ENCODE measurements at regions not wholly inside any gene's neighbourhood (a gene's known extent, or its start where the extent isn't known, plus 50 kb on each side); places are given as distances from the start of the nearest gene placed in this dataset.

DNA sequence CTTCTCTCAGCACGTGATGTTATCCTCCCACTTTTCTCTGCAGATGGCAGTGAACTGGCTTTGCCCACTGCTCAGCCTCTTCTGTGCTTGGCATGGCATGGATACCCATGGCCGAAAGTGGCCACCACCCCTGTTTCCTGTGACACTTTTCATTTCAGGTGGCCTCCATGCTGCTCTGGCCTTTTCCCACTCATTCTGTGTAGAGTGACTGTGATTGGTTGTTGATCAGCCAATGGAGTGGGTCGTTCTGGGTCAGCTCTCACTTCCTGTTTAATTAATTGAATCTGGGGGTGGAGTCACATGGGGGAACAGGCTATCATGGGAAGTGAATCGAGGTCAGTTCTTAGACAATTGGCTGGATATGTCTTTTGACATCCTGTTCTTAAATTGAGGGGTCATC, 350.1 kb upstream of the EEF2KMT start:
- DNase-seq, result no peak

DNA sequence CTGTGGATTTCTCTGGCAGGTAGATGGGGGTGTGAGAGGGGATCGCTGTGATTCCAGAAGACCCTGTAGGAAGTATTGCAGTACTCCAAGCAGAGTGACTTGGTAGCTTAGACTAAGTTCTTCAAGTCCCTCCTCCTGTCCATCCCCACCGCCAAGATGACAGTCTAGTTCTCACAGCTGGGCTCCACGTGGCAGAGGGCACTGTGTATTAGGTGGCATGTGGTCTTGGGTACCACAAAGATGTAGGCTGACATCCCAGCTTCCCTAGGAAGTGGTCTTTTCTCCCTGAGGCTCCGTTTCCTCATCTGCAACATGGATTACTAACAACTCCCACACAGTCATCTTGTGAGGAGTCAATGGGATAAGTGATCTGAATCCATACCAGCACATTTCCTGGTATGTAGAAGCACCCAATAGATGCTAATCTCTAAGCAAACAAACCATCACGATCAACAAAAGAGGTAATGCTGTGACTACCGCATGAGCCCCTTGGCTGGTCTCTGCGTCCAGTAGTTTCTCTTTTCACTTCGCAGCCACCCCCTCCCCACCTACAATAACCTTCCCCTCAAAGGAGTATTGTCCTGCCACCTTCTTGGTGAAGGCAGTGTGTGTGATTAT, 349.1 kb upstream of the EEF2KMT start:
- DNase-seq, result no peak

DNA sequence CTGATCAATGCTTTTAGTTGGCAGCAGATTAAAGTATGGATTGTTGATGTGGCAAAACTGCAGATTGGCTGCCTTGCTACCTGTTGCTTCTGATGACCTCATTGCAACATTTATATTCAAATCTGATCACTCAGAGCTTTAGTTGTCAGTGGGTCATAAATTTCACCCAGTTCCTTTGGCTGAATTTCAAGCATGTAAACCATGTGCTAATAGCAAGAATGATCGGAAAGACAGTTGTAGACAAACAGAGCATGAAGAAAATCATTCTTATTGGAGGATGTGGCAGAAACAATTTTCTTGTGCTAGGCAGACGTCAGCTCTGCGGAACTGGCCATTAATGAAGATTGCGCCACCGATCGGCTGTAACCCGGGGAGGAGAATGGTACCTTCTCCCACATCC, 346.6 kb upstream of the EEF2KMT start:
- DNase-seq, result no peak

DNA sequence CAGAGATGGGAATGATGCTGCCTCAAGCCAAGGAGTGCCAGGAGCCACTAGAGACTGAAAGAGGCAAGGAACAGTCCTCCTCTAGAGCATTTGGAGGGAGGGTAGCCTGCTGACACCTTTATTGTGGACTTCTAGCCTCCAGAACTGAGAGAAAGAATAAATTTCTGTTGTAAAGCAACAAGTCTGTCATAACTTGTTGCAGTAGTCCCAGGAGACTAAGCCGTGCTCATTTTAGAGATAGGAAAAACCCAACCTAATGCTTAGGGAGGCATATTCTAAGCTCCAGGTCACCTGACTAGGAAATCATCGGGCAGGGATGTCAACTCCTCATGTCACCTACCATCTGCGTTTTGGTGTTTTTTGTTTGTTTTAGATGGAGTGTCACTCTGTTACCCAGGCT, 345.4 kb upstream of the EEF2KMT start:
- no peak for DNase-seq

DNA sequence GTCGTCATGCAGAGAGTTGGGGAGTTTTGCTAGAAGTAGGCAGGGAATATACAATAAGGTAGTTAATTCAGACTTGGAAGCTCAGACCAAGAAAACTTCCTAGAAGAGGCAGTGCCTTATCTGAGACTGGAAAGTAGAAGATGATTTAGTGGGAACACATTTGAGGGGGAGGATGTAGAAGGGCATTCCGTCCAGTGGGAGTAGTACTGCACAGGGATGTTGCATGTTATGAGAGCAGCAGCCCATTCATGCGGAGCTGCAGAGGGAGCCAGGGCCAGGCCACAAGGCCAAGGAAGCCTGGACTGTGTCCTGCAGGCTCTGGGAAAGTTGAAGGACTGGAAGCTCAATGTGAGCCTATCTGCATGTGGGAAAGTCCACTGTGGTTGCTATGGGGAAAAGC, 344.5 kb upstream of the EEF2KMT start:
- DNase-seq, result no peak

DNA sequence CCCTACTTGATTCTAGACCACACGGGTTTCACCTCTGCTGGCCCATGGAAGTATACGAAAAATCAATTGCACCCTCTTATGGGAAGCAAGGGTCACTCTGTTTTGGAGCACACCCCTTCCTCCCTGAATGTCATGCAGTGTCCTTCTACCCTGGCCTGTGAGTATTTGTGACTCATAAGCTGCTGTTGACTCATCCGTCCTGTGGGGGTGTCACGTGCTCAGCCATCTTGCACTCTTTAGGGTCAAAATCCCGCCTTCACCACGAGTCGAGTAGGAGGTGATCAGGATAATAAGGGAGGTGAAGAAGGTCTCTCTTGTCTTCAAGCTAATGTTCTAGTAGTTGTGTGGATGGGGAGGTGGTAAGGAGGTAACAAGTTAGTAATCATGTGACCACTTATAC, 341.0 kb upstream of the EEF2KMT start:
- DNase-seq, result no peak

DNA sequence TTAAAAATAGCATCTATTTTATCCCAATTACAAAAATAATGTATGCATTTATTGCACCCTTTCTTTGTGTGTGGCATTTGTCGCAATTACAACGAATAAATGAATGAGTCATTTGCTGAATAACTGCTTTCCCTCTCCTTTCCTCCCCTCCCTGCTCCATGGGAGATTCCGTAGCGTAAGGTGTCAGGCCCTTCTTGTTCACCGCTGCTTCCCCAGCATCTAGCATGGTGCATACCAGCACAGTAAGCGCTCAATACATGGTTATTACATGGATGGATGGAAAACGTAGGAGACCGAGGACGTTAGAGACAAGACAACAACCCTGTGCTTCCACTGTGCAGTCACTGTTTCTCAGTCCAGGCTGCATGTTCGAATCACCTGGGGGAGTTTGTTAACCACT, 336.0 kb upstream of the EEF2KMT start:
- no peak for DNase-seq

DNA sequence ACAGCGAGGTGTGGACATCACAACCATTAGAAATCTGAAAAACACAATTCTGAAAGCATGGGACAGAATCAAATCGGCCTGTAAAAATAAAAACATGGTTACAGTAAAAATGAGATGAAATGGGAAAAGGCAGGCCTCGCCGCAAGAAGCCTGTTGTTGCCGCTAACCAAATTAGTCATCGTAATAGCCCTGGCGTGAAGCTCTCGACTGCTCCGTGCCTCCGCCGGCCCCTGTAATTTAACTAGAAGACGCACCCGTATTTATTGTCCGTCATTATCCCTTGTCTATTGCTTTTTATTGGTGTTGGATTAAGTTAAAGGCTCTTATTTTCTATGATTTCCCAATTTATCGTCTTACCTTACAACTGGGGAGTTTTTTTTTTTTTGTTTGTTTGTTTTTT, 334.6 kb upstream of the EEF2KMT start:
- no peak for DNase-seq

DNA sequence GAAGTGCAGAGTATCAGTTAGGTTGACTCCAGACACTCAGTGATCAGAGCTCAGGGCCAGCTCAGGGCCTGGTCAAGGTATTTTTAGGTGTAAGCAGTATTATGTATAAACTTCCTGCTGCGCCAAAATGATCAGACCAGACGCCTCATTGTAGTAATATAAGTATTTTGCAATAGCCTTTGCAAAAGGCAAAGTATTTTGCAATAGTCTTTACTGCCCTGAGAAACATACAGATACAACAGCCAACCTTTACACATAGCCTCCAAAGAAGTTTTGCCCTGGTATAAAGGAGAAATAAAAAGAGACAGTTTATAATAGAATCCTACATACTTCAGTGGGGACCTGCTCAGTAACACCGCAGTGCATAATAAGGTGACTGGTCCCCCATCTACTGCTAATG, 333.0 kb upstream of the EEF2KMT start:
- no peak for DNase-seq

DNA sequence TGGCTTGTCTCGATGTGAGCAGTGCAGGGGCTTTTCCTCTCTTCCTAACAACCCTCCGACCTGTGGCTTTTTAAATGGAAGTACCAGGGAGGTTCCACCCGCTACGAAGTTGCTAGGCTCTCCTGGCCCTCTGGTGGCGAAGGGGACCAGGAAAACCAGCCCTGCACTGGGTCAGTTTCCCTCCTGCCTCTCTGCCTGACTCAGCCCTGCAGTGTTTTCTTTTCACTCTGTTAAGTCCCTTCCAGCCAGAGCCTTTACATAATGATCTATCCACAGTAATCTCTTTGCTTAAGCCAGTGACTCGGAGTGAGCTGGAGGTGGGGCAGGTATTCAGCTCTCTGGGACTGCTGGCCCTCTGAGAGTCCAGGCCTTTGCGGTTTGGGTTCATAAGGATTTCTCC, 331.3 kb upstream of the EEF2KMT start:
- no peak for DNase-seq

DNA sequence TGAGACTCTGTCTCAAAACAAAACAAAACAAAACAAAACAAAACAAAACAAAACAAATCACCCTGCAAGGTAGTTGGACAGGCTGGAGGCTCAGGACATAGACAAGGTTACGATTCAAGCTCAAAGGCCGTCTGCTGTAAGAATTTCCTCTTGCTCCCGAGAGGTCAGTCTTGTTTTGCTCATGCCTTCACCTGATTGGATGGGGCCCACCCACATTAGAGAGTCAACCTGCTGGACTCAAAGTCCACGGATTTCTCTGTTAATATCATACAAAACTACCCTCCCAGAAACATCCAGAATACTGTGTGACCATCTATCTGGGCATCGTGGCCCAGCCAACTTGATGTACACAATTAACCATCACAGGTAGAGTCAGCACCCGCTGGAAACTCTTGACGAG, 330.0 kb upstream of the EEF2KMT start:
- DNase-seq, result no peak

DNA sequence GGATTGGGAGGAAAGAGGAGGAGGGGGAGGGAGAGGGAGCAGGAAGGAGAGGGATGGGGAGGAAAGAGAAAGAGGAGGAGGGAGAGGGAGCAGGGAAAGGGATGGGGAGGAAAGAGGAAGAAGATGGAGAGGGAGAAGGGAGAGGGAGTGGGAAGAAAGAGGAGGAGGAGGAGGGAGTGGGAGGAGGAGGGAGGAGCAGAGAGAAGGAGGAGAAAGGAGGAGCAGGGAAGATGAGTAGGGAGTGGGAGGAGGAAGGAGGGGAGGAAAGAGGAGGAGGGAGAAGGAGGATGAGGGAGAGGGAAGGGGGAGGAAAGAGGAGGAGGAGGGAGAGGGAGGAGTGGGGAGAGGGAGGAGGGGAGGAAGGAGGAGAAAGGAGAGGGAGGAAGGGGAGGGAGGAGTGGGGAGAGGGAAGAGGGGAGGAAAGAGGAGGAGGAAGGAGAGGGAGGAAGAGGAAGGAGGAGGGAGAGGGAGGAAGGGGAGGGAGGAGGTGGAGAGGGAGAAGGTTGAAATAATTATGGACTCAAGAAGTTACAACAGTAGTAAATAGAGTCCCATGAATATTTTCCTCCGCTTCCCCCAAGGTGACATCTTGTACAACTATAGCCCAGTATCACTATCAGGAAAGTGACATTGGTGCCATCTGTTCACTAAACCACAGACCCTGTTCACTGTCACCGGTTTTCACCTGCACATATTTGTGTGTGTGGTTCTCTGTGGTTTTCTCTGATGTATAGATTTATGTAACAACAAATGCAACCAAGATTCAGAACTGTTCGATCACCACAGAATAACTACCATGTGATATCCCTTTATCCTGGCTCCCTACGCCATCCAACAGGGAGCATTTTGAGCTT, 325.3 kb upstream of the EEF2KMT start:
- no peak for DNase-seq

DNA sequence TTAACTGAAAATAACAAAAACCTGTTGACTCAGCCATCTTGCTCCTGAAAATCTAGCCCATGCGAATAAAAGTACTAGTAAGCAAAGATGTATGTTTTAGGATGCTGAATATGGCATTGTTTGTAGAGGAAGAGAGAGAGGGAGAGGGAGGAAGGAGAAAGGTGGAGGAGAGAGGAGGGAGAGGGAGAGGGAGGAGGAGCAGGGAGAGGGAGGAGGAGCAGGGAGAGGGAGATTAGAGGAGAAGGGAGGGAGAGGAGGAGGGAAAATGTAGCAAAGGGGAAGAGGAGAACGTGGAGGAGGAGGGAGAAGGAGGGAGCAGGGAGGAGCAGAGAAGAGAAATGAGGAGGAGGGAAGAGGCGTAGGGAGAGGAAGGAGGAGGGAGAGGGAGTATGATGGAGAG, 324.5 kb upstream of the EEF2KMT start:
- DNase-seq, result no peak

DNA sequence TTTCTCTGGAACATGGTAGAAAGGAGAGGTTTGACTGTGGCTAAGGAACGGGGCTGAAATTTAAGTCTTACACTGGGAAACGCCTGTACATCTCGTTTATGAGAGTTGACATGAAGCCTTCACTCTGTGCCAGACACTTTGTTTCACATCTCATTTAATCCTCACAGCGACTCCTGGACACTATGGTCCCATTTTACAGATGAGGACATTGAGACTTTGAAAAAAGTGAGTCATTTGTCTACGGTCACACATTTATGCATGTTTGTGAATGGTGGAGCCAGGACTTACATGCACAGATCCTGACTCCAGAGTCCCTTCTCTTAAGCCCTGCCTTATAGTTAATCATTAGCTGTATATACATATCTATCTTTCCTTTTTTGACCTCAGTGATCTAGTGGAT, 318.4 kb upstream of the EEF2KMT start:
- DNase-seq, result no peak

DNA sequence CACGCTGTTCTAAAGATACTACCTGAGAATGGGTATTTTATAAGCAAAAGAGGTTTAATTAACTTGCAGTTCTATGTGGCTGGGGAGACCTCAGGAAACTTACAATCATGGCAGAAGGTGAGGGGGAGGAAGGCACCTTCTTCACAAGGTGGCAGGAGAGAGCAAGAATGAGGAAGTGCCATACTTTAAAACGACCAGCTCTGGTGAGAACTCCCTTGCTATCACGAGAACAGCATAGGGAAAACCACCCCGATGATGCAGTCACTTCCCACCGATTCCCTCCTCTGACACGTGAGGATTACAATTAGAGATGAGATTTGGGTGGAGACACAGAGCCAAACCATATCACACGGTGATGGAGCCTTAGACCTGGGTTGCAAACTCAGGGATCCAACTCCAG, 317.5 kb upstream of the EEF2KMT start:
- DNase-seq, result no peak

DNA sequence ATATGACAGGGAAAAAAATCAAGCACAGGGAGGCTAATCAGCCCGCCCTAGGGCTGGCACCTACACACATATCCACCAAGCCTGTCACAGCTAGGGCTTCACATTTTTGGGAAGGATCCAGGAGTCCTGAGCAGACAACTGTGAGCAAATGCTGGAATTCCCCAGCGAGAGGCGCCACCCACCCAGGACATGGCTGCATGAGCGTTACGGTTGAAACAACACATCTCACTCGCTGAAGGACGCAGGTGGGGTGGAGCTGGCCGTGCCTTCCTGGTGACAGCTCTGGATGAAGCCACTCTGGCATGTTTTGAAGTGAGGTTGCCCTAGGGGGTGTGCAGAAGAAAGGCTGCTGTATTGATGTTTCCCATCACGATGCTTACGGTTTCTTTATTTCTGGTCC, 315.1 kb upstream of the EEF2KMT start:
- no peak for DNase-seq

DNA sequence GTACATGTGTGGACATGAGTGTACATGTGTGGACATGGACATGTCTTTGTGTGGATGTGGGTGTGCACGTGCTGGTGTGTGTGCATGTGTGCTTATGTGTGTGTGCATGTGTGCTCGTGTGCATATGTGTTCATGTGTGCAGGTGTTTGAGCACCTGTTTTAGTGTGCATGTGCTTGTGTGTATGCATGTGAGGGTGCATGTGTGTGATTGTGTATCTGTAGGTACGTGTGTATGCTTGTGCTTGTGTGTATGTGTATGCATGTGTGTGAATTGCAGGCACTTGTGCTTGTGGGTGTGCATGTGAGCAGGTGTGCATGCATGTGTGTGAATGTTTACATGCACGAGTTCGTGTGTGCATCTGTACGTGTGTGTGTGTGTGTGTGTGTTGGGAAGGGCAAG, 300.6 kb upstream of the EEF2KMT start:
- DNase-seq, result no peak

DNA sequence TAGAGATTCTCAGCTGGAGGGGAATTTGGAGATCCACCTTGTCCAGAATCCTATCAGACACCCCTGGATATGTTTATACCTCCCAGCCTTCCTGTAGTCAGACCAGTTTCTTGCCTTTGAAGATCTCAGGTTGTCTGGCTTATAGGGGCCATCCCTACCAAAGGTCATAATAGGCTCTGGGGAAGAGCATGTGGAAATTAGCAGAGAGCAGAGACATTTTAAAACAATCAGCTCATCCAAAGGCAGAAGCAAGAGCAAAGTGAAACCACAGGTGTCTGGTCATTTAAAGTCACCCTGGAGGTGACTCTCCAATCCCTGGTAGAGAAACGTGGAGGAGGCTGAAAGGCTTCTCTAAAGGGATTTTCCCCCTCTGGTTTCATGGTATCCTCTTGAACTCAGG, 299.3 kb upstream of the EEF2KMT start:
- no peak for DNase-seq

DNA sequence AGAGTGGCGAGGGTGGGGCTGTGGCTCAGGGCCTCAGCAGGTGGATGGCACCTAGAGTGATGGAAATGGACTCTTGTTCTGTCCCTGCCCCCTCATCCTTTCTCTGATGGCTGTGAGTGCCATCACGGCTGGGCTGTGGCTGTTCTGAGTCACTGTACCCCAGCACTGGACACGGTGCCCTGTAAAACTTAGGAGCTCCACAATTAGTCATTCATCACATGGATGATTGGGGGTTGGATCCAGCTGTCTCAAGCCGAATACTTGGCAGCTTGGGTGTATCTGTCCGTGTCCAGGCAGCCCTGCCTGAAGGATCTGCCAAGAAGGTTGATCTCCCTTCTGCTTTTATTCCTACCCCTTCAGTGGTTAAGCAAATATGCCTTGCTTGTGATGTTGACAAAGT, 295.5 kb upstream of the EEF2KMT start:
- DNase-seq, result no peak

DNA sequence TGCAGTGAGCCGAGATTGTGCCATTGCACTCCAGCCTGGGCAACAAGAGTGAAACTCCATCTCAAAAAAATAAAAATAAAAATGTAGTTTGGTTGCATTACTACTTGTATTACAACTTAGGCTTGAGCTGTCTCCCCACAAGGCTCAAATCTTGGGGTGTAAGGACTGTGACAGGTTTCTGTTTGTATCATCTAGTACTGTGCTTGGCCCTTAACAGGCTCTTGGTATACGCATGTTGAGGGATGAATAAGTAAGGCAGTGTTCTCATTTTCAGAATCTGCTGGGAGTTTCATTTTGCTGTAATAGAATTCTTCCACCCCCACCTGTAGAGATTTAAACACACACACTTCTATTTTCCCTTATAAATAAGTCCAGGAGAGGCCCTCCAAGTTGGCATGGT, 289.4 kb upstream of the EEF2KMT start:
- DNase-seq, result no peak

DNA sequence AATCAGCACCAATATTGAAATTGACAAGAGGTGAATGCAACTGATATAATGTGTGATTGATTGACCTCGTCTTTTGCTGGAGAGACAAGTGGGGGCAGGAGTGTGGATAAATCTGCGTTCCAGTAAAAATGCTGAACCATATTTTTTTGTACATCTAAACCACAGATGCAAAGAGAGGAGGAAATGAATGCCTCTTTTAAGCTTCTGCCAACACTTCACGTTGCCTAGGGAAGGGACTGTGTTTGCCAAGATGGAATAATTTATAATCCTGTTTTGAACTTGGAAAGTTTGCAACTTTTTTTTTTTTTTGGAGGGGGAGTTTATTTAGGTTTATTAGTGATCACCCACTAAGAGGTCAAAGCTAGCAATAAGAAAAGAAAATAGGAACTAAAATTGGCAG, 288.2 kb upstream of the EEF2KMT start:
- DNase-seq, result no peak

DNA sequence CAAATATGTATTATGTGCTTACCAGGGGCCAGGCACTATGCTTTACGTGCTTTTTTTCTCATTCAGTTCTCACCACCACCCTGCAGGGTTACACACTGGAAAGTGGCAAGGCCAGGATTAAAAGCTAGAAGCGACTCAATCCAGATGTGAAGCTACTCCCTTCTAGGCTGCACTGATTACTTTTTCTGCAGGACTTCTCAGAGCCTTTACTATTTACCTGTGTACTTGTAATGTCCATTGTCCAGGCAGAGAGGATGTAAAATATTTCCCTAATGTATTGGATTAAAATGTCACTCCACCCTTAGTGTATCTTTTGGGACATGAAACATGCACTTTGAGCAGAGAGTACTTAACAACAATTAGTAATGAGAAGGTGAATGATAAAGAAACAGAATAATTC, 287.5 kb upstream of the EEF2KMT start:
- DNase-seq, result no peak

DNA sequence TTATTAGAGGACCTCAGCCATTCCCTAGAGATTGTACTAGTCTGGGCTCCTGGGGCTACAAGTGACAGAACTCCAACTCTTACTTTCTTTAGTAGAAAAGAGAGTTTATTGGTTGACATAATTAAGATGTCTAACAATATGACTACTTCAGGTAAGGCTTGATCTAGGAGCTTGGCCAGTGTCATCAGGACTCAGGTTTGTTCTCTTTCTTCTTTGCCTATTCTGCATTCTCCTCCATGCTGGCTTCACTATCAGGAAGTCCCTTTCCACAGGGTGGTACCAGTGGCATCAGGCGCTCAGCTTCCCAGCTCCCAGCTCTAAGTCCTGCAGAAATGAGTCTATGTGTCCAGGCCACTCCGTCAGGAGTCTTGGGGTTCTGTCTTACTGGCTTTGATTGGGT, 286.1 kb upstream of the EEF2KMT start:
- DNase-seq, result no peak

DNA sequence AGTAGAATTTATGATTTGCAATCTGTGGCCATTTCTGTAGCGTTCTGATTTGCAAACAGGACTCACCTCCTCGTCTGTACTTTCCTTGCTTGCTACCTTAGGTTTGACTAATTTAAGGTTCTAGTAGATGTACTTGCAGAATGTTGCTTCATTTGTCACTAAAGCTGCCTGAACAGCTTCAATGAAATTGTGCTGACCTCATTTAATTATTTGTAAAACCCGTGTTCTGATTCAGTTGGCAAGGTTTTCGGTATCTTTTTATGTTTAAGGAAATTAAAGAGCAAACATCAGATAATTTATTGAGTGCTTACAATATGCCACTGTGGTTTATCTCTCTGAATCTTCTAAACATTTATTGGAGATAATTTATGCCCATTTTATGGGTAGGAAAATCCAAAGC, 284.9 kb upstream of the EEF2KMT start:
- DNase-seq, result no peak

DNA sequence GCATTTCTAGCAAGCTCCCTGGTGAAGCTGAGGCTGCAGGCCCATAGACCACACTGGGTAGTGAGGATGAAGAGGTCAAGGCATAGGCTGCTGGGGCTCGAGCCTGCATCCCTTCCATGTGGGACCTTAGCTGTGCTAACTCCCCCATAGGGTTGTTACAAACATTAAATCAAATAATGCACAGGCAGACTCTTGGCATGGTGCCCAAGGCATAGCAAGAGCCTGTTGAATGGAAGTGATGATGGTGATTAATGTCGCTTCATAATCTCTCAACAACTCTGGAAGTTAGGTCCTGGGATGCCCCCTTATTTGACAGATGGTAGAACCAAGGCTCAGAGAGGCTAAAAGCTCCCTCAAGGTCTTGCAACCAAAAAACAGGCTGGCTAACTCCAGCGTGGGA, 283.9 kb upstream of the EEF2KMT start:
- DNase-seq, result no peak

Data from activated CD4-positive, alpha-beta T cell treated with anti-CD3 and anti-CD28 coated beads, Interleukin-2, amount 50 U/mL, for 1 hour (primary cell).